ENCODE measurements at regions not wholly inside any gene's neighbourhood (a gene's known extent, or its start where the extent isn't known, plus 50 kb on each side); places are given as distances from the start of the nearest gene placed in this dataset.

- DNase-seq, result no peak
Observed at GRCh38 chr14:22411398-22412055, 177.5 kb downstream of the DAD1 start.

- DNase-seq, result no peak
Observed at GRCh38 chr14:22410497-22410896, 178.5 kb downstream of the DAD1 start.

- DNase-seq, result no peak
Observed at GRCh38 chr14:22409006-22409405, 180.0 kb downstream of the DAD1 start.

- DNase-seq, result no peak
Observed at GRCh38 chr14:22408547-22408946, 180.5 kb downstream of the DAD1 start.

GRCh38 chr14:22407033-22407432 lies 182.0 kb downstream of the DAD1 start:
- DNase-seq, result no peak

GRCh38 chr14:22405201-22405600 lies 183.8 kb downstream of the DAD1 start:
- DNase-seq, result no peak

- DNase-seq, result no peak
Observed at GRCh38 chr14:22403296-22403695, 185.7 kb downstream of the DAD1 start.

- DNase-seq, result no peak
Observed at GRCh38 chr14:22400655-22401259, 188.3 kb downstream of the DAD1 start.

GRCh38 chr14:22399776-22400175 lies 189.2 kb downstream of the DAD1 start:
- DNase-seq, result no peak

- DNase-seq, result no peak
Observed at GRCh38 chr14:22397221-22397737, 191.7 kb downstream of the DAD1 start.

GRCh38 chr14:22395803-22396202 lies 193.2 kb downstream of the DAD1 start:
- DNase-seq, result no peak

GRCh38 chr14:22394616-22395015 lies 194.4 kb downstream of the DAD1 start:
- DNase-seq, result no peak

GRCh38 chr14:22393796-22394195 lies 195.2 kb downstream of the DAD1 start:
- no peak for DNase-seq

GRCh38 chr14:22391908-22392565 lies 197.0 kb downstream of the DAD1 start:
- no peak for DNase-seq

GRCh38 chr14:22390824-22391461 lies 198.1 kb downstream of the DAD1 start:
- DNase-seq, result no peak

- no peak for DNase-seq
Observed at GRCh38 chr14:22390195-22390594, 198.8 kb downstream of the DAD1 start.

GRCh38 chr14:22388669-22389595 lies 200.1 kb downstream of the DAD1 start:
- no peak for DNase-seq

- DNase-seq, result no peak
Observed at GRCh38 chr14:22387776-22388241, 201.2 kb downstream of the DAD1 start.

- no peak for DNase-seq
Observed at GRCh38 chr14:22386924-22387775, 201.9 kb downstream of the DAD1 start.

- DNase-seq, result no peak
Observed at GRCh38 chr14:22384974-22385526, 204.0 kb downstream of the DAD1 start.

- no peak for DNase-seq
Observed at GRCh38 chr14:22384167-22384549, 204.9 kb downstream of the DAD1 start.
